Loucy (cell line): ENCODE measurements at regions not wholly inside any gene's neighbourhood (a gene's known extent, or its start where the extent isn't known, plus 50 kb on each side); places are given as distances from the start of the nearest gene placed in this dataset.

Source experiments
- CTCF ChIP-seq: fragments of 200-600 bp; sonication (generic); conservative IDR thresholded peaks from 2 replicates; pipeline ENCODE4 v1.5.1; 2014; ENCODE audit warnings: mild to moderate bottlenecking, antibody characterized with exemption, low read length
- EZH2phosphoT487 ChIP-seq: fragments of 200-600 bp; IDR thresholded peaks from 2 replicates; pipeline ENCODE4 v1.6.1; 2018; ENCODE audit warnings: antibody characterized with exemption, mild to moderate bottlenecking, moderate library complexity, borderline replicate concordance

GRCh38 chr2:122830157-122830556 is 1074.7 kb downstream of the TSN start:
- no peak for TF ChIP-seq CTCF
- TF ChIP-seq EZH2phosphoT487, result no peak
